GM12878 (cell line): ENCODE measurements at regions not wholly inside any gene's neighbourhood (a gene's known extent, or its start where the extent isn't known, plus 50 kb on each side); places are given as distances from the start of the nearest gene placed in this dataset.

Source experiments
- CBX5 ChIP-seq: sonication (generic); IDR thresholded peaks from 2 replicates; pipeline ENCODE4 v1.6.1; 2016; ENCODE audit warnings: low read depth, moderate library complexity, mild to moderate bottlenecking, inconsistent platforms
- EGR1 ChIP-seq, 2 experiments: IDR thresholded peaks; 1 replicate in 1 of 2; 2 replicates in 1 of 2; pipeline ENCODE4 v1.6.1; 2011 to 2012; ENCODE audit warnings: low read depth in 2 of 2, low read length in 2 of 2, borderline replicate concordance in 1 of 2, mild to moderate bottlenecking in 1 of 2, moderate library complexity in 1 of 2
- EP300 ChIP-seq, 2 experiments: fragments of 150-350 bp in 1 of 2; IDR thresholded peaks; 2 replicates each; pipeline ENCODE4 v1.6.1; 2011 to 2012; ENCODE audit warnings: low read depth in 2 of 2, low read length in 2 of 2, borderline replicate concordance in 1 of 2, improper control_type of control experiment in 1 of 2, inconsistent platforms in 1 of 2; ENCODE audit not compliant: control insufficient read depth in 1 of 2
- FOS ChIP-seq: IDR thresholded peaks from 3 replicates; pipeline ENCODE4 v1.6.1; 2011; ENCODE audit warnings: borderline replicate concordance; ENCODE audit not compliant: insufficient read length; ENCODE audit errors: extremely low read depth
- NR2C1 ChIP-seq: fragments of 450-650 bp; IDR thresholded peaks from 2 replicates; pipeline ENCODE4 v1.6.1; 2017; ENCODE audit warnings: antibody characterized with exemption, mild to moderate bottlenecking, moderate library complexity
- PAX5 ChIP-seq: IDR thresholded peaks from 2 replicates; pipeline ENCODE4 v1.6.1; 2011; ENCODE audit warnings: low read depth, low read length, borderline replicate concordance
- POLR2AphosphoS2 ChIP-seq: IDR thresholded peaks from 2 replicates; pipeline ENCODE4 v1.6.1; 2011; ENCODE audit warnings: low read depth, mild to moderate bottlenecking, low read length, improper control_type of control experiment, moderate library complexity
- RBBP5 ChIP-seq: fragments of 200-600 bp; sonication (generic); conservative IDR thresholded peaks from 2 replicates; pipeline ENCODE4 v1.6.1; 2016
- SIX5 ChIP-seq: IDR thresholded peaks from 2 replicates; pipeline ENCODE4 v1.6.1; 2011; ENCODE audit warnings: mild to moderate bottlenecking, low read depth, low read length, moderate library complexity; ENCODE audit not compliant: severe bottlenecking
- TCF12 ChIP-seq: IDR thresholded peaks from 2 replicates; pipeline ENCODE4 v1.6.1; 2011; ENCODE audit warnings: low read depth, mild to moderate bottlenecking, low read length
- TCF3 ChIP-seq: IDR thresholded peaks from 2 replicates; pipeline ENCODE4 v1.6.1; 2012; ENCODE audit warnings: low read depth, mild to moderate bottlenecking, low read length, borderline replicate concordance; ENCODE audit not compliant: insufficient read depth
- YBX1 ChIP-seq: fragments of 450-650 bp; IDR thresholded peaks from 2 replicates; pipeline ENCODE4 v1.6.1; 2016; ENCODE audit warnings: antibody characterized with exemption
- ZNF24 ChIP-seq: fragments of 450-650 bp; IDR thresholded peaks from 2 replicates; pipeline ENCODE4 v1.6.1; 2017; ENCODE audit warnings: antibody characterized with exemption, mild to moderate bottlenecking
- ZZZ3 ChIP-seq: IDR thresholded peaks from 2 replicates; pipeline ENCODE4 v1.6.1; 2011; ENCODE audit warnings: low read depth; ENCODE audit not compliant: control insufficient read depth, insufficient read length
- TF ChIP-seq, protein P1 (sequence below): fragments of 450-650 bp; IDR thresholded peaks from 2 replicates; pipeline ENCODE4 v1.6.1; 2017; ENCODE audit warnings: mild to moderate bottlenecking, moderate library complexity

DNA sequence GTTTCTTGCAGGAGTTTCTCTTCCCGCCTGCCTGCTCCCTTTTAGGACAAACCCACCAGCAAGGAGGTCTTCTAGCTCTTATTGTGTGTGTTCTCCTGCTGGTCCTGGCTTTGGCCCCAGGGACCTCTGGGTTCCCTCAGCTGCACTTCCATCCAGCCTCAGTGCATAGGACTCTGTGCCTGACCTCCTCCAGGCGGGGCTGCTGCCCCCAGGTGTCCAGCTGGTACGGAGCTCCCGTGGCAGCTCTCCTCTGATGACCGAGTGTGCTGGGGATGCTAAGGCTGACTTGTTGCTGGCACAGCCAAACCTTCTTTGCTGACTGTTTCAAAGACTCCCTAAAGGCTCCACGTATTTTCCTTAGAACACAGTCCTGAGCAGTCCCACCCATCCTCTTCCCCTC, 126.5 kb downstream of the GPCPD1 start (continued):
- no peak for TF ChIP-seq SIX5
- TF ChIP-seq, protein P1, sequence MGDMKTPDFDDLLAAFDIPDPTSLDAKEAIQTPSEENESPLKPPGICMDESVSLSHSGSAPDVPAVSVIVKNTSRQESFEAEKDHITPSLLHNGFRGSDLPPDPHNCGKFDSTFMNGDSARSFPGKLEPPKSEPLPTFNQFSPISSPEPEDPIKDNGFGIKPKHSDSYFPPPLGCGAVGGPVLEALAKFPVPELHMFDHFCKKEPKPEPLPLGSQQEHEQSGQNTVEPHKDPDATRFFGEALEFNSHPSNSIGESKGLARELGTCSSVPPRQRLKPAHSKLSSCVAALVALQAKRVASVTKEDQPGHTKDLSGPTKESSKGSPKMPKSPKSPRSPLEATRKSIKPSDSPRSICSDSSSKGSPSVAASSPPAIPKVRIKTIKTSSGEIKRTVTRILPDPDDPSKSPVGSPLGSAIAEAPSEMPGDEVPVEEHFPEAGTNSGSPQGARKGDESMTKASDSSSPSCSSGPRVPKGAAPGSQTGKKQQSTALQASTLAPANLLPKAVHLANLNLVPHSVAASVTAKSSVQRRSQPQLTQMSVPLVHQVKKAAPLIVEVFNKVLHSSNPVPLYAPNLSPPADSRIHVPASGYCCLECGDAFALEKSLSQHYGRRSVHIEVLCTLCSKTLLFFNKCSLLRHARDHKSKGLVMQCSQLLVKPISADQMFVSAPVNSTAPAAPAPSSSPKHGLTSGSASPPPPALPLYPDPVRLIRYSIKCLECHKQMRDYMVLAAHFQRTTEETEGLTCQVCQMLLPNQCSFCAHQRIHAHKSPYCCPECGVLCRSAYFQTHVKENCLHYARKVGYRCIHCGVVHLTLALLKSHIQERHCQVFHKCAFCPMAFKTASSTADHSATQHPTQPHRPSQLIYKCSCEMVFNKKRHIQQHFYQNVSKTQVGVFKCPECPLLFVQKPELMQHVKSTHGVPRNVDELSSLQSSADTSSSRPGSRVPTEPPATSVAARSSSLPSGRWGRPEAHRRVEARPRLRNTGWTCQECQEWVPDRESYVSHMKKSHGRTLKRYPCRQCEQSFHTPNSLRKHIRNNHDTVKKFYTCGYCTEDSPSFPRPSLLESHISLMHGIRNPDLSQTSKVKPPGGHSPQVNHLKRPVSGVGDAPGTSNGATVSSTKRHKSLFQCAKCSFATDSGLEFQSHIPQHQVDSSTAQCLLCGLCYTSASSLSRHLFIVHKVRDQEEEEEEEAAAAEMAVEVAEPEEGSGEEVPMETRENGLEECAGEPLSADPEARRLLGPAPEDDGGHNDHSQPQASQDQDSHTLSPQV: no peak
- no peak for TF ChIP-seq TCF12
- no peak for TF ChIP-seq NR2C1
- no peak for TF ChIP-seq CBX5
- TF ChIP-seq ZNF24: no peak
- TF ChIP-seq RBBP5: no peak
- no peak for TF ChIP-seq EP300 (IDR thresholded peaks at IDR 0.05; ENCODE audit: borderline replicate concordance in 1 of 2, control insufficient read depth in 1 of 2, low read depth in 2 of 2, low read length in 2 of 2)
- TF ChIP-seq POLR2AphosphoS2: no peak
- no peak for TF ChIP-seq EGR1 (IDR thresholded peaks at IDR 0.05; ENCODE audit: borderline replicate concordance in 1 of 2, low read depth in 2 of 2, low read length in 2 of 2)
- no peak for TF ChIP-seq PAX5
- TF ChIP-seq ZZZ3: no peak
- no peak for TF ChIP-seq YBX1
- TF ChIP-seq TCF3: no peak
- no peak for TF ChIP-seq FOS
